Uterus (tissue), 3 donors: ENCODE measurements at regions not wholly inside any gene's neighbourhood (a gene's known extent, or its start where the extent isn't known, plus 50 kb on each side); places are given as distances from the start of the nearest gene placed in this dataset.

Experiments used
- DNase-seq, 2 donors: peaks; one replicate each; pipeline ENCODE4 v3.0.0-alpha.2; 2019 to 2020
- H3K27ac ChIP-seq, 2 donors: fragments of 200-600 bp; sonication (generic); 1 replicate in 1 of 2; 2 replicates in 1 of 2; pipeline ENCODE4 v1.5.1; 2016 to 2018
- H3K27me3 ChIP-seq, 2 donors: fragments of 200-600 bp; sonication (generic); one replicate each; pipeline ENCODE4 v1.5.1; 2018 to 2019; ENCODE audit warnings: control low read depth in 1 of 2
- H3K36me3 ChIP-seq, 2 donors: fragments of 200-600 bp; sonication (generic); one replicate each; pipeline ENCODE4 v1.5.1; 2019; ENCODE audit warnings: control low read depth in 1 of 2
- H3K4me1 ChIP-seq, 2 donors: fragments of 200-600 bp; sonication (generic); one replicate each; pipeline ENCODE4 v1.5.1; 2018 to 2019; ENCODE audit warnings: control low read depth in 1 of 2
- H3K4me3 ChIP-seq, 2 donors: fragments of 200-600 bp; sonication (generic); 1 replicate in 1 of 2; 2 replicates in 1 of 2; pipeline ENCODE4 v1.5.1; 2018 to 2019; ENCODE audit warnings: mild to moderate bottlenecking in 1 of 2
- H3K9me3 ChIP-seq, 2 donors: fragments of 200-600 bp; sonication (generic); one replicate each; pipeline ENCODE4 v1.5.1; 2019; ENCODE audit warnings: control low read depth in 1 of 2
- POLR2A ChIP-seq, 2 donors: fragments of 450-650 bp; IDR thresholded peaks; one replicate each; pipeline ENCODE4 v1.6.1; 2016; ENCODE audit warnings: antibody characterized with exemption in 2 of 2, mild to moderate bottlenecking in 1 of 2, moderate library complexity in 1 of 2
- intact Hi-C: fragments of 100-400 bp; cut with DNase I; formaldehyde crosslinking; loops from one replicate; pipeline ENCODE4 v1.15.1; 2023; ENCODE audit warnings: low total_unique reads
- TF ChIP-seq, protein P1 (sequence below), 4 experiments: fragments of 200-600 bp in 2 of 4; fragments of 450-650 bp in 2 of 4; sonication (generic) in 2 of 4; IDR thresholded peaks; one replicate each; pipeline ENCODE4 v1.5.1; 2016 to 2019; ENCODE audit warnings: antibody characterized with exemption in 4 of 4, mild to moderate bottlenecking in 2 of 4, moderate library complexity in 1 of 4
- donor health status: DM: yes; HTN: yes; CAD: no.

DNA sequence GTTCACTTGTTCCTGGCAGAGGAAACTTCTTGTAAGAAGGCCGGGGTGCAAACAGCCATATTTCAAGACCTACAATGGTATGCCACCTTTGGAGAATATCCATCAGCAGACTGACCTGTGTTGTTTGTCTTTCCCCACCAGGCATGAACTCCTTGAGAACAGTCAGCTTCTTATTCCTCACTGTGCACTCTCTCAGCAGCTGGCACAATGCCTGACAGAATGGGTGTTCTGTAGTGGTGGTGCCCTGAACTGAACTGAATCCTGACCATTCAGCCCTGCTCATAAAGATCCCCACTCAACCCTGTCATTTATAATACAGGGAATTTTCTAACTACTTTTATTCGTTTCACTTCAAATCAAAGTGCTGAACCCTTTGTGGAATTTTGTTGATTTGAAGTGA lies 206.9 kb downstream of the COX7C start:
- intact Hi-C loops, result no loop called here
- Histone ChIP-seq H3K36me3 (no peaks in the 10 kb centered on the region), H3K4me1 (no peaks in the 10 kb centered on the region), H3K27me3 (no peaks in the 10 kb centered on the region), H3K27ac (no peak overlapping the region), H3K4me3 (no peak overlapping the region), H3K9me3 (no peaks in the 10 kb centered on the region)
- no peak for DNase-seq
- TF ChIP-seq, protein P1, sequence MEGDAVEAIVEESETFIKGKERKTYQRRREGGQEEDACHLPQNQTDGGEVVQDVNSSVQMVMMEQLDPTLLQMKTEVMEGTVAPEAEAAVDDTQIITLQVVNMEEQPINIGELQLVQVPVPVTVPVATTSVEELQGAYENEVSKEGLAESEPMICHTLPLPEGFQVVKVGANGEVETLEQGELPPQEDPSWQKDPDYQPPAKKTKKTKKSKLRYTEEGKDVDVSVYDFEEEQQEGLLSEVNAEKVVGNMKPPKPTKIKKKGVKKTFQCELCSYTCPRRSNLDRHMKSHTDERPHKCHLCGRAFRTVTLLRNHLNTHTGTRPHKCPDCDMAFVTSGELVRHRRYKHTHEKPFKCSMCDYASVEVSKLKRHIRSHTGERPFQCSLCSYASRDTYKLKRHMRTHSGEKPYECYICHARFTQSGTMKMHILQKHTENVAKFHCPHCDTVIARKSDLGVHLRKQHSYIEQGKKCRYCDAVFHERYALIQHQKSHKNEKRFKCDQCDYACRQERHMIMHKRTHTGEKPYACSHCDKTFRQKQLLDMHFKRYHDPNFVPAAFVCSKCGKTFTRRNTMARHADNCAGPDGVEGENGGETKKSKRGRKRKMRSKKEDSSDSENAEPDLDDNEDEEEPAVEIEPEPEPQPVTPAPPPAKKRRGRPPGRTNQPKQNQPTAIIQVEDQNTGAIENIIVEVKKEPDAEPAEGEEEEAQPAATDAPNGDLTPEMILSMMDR (IDR thresholded peaks at IDR 0.05), result no peak
- TF ChIP-seq POLR2A (IDR thresholded peaks at IDR 0.05), result no peak

DNA sequence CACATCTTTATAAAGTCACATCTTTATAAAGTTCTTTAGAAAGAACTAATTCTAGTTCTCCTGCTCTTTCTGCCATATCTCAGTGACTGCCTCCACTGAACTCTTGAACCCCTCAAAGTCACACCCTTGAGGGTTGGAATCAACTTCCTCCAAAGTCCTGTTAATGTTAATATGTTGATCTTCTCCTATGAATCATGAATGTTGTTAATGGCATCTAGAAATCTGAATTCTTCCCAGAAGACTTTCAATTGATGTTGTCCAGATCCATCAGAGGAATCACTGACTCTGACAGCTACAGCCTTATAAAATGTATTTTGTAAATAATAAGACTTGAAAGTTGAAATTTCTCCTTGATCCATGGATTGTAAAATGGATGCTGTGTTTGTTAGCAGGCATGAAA lies 213.4 kb downstream of the COX7C start:
- no peak for DNase-seq
- intact Hi-C loops, result no loop called here
- no peak for TF ChIP-seq POLR2A (IDR thresholded peaks at IDR 0.05)
- TF ChIP-seq, protein P1 (IDR thresholded peaks at IDR 0.05), result no peak
- Histone ChIP-seq H3K27ac (no peak overlapping the region), H3K4me1 (no peaks in the 10 kb centered on the region), H3K27me3 (no peaks in the 10 kb centered on the region), H3K4me3 (no peak overlapping the region), H3K36me3 (no peaks in the 10 kb centered on the region), H3K9me3 (no peaks in the 10 kb centered on the region)

DNA sequence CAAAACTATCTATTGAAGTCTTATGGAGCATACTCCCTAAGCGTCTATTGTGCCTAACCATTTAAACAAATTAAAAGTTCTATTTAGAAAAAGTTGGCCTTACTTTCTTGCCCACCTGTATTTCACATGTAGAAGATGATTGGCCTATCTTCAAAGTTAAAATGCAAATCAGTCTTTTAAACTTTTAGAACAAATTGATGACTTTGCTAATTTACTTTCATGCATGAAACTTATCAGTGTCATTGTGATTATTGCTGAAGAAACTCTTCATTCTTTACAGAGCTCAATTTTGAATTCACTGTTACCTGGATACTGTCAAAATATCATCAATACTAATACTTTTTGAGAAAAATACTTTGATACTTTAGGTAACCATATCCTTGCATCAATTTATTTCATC lies 216.1 kb downstream of the COX7C start:
- Histone ChIP-seq H3K9me3 (no peaks in the 10 kb centered on the region), H3K27me3 (no peaks in the 10 kb centered on the region), H3K4me1 (no peaks in the 10 kb centered on the region), H3K4me3 (no peak overlapping the region), H3K36me3 (no peaks in the 10 kb centered on the region), H3K27ac (no peak overlapping the region)
- intact Hi-C loops, result no loop called here
- DNase-seq, result no peak
- TF ChIP-seq, protein P1 (IDR thresholded peaks at IDR 0.05), result no peak
- TF ChIP-seq POLR2A (IDR thresholded peaks at IDR 0.05), result no peak

DNA sequence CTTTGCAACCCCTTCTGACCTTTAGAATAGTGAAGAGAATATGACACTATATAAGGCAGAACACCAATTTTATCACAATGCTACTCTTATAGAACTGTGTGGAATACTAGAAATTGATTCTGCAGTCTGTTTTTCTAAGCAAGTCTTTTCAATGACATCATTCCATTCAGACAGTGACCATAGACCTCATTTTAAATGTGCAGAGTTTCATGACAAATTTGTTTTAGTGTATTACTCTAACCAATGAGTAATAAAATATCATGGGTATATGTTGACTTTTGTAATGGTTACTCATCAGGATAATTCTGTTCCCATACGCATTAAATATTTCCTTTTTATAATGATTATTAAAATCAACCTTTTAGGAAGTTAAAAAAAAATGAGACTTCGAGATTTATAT lies 219.9 kb downstream of the COX7C start:
- Histone ChIP-seq H3K27me3 (no peaks in the 10 kb centered on the region), H3K4me3 (no peak overlapping the region), H3K27ac (no peak overlapping the region), H3K36me3 (no peaks in the 10 kb centered on the region), H3K9me3 (no peaks in the 10 kb centered on the region), H3K4me1 (no peaks in the 10 kb centered on the region)
- no peak for DNase-seq
- intact Hi-C loops, result no loop called here
- TF ChIP-seq, protein P1 (IDR thresholded peaks at IDR 0.05), result no peak
- TF ChIP-seq POLR2A (IDR thresholded peaks at IDR 0.05), result no peak

DNA sequence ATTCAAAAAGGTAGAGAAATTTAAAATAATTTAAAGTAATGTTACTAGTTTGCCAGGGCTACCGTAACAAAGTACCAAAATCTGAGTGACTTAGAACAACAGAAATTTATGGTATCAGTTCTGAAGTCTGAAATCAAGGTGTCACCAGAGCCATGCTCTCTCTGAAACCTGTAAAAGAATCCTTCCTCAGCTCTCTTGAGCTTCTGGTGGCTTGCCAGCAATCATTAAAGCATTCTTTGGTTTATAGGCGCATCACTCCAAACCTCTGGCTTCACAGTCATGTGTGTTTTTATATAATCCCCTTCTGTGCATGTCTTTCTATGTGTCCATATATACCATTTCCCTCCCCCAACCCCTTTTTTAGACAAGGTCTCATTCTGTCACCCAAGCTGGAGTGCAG lies 220.3 kb downstream of the COX7C start:
- Histone ChIP-seq H3K4me1 (no peaks in the 10 kb centered on the region), H3K27me3 (no peaks in the 10 kb centered on the region), H3K36me3 (no peaks in the 10 kb centered on the region), H3K4me3 (no peak overlapping the region), H3K9me3 (no peaks in the 10 kb centered on the region), H3K27ac (no peak overlapping the region)
- intact Hi-C loops, result no loop called here
- TF ChIP-seq, protein P1 (IDR thresholded peaks at IDR 0.05), result no peak
- TF ChIP-seq POLR2A (IDR thresholded peaks at IDR 0.05), result no peak
- no peak for DNase-seq
